ENCODE measurements at regions not wholly inside any gene's neighbourhood (a gene's known extent, or its start where the extent isn't known, plus 50 kb on each side); places are given as distances from the start of the nearest gene placed in this dataset.
A peak's percentile ranks its signal among the peaks of the same experiment; 100 is the strongest.

DNA sequence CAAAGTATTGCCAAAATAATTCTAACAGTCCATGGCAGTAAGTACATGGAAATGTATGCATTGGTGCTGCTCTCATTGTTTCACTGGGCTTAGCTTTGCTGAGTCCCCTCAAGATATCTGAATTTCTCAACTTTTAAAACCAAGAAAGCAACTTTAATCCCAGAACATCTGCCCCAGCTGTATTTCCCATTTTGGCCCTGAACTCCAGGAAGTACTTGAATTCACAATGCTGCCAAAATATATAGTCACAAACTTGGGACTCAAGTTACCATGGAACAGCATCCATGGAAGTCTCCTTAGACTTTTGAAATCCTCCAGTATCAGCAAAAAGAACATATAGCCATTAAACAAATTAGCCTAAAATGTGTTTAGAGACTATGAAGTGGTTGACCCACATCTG lies 78.5 kb upstream of the FLRT2 start:
- no peak for DNase-seq (ENCODE audit: low read depth in 1 of 2, low spot score in 1 of 2)
- ChIA-PET CTCF (interaction anchor here (1.7 kb wide), 1 partner anchor 14 kb away, joined by 3 read pairs; no protein-coding TSS in a partner anchor), POLR2A (no interaction called here)

DNA sequence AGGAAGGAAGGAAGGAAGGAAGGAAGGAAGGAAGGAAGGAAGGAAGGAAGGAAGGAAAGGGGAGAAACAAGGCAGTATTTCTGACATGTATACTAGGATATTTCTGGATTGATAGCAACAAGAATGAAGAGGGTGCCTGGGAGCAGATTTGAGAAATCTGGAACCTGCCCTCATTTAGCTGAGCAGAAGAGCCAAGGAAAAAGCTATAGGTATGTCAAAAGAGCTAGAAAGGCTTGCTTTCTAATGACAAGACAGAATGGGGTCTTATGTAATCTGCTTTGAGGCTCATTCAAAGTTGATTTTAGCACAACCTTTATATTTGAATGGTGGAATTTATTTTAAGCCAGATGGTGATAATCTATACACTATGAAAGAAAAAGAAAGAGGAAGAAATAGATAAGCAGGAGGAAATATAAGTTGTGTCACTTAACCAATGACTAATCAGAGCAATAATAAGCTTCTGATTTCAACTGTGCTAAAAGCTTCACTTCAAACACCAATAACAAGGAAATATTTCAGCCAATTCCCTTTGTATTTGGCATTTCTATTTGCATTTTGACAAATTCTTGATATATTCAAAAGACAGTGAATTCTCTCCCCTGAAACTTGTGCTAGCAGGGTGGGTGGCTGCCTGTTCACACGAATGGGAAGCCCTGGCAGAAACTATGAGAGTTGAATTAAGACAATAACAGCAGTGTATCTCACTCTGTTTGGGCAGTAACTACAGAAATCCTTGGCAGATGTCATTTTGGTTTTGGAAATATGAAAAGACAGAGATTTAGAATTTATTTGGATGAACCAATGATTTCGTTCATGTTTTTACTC lies 76.3 kb upstream of the FLRT2 start:
- no peak for DNase-seq (ENCODE audit: low read depth in 1 of 2, low spot score in 1 of 2)
- CTCF ChIA-PET, result no interaction called here
- POLR2A ChIA-PET, result no interaction called here
- H3K4me1 ChIP-seq, result peaks cover 11% of the 10 kb centered on the region
- TF ChIP-seq CHD2 (IDR thresholded peaks at IDR 0.05; ENCODE audit: low read length, partially characterized antibody) (no peak), MAFK (IDR thresholded peaks at IDR 0.05; ENCODE audit: partially characterized antibody) (no peak), EP300 (IDR thresholded peaks at IDR 0.05) (no peak), KDM5A (IDR thresholded peaks at IDR 0.05) (no peak), USF2 (IDR thresholded peaks at IDR 0.05) (no peak), CBX2 (IDR thresholded peaks at IDR 0.05; ENCODE audit: borderline replicate concordance, low read depth) (no peak), POLR2A (IDR thresholded peaks at IDR 0.05; ENCODE audit: low read length) (no peak), ELK1 (IDR thresholded peaks at IDR 0.05; ENCODE audit: low read depth, low read length) (no peak), CEBPB (IDR thresholded peaks at IDR 0.05) (no peak), NFE2L2 (conservative IDR thresholded peaks at IDR 0.05; ENCODE audit: low read length) (no peak), MYC (IDR thresholded peaks at IDR 0.05; ENCODE audit: borderline replicate concordance, low read length) (no peak), SMC3 (IDR thresholded peaks at IDR 0.05) (no peak), GATA3 (IDR thresholded peaks at IDR 0.05; ENCODE audit: borderline replicate concordance) (no peak), RAD21 (conservative IDR thresholded peaks at IDR 0.05 in 1 of 2, IDR thresholded peaks at IDR 0.05 in 1 of 2) (no peak), RNF2 (IDR thresholded peaks at IDR 0.05; ENCODE audit: borderline replicate concordance, low read depth) (no peak), CBX8 (IDR thresholded peaks at IDR 0.05) (no peak), HOXA7 (CRISPR knock-in tag; IDR thresholded peaks at IDR 0.05) (no peak), EHF (CRISPR knock-in tag; IDR thresholded peaks at IDR 0.05) (no peak)
- H3K4me2 ChIP-seq, result peak overlapping the region; percentile 34; the same call in 2 of the 3 replicates
- no peak overlapping the region for H3K27ac ChIP-seq
- no peaks in the 10 kb centered on the region for H3K9me3 ChIP-seq
- ATAC-seq, result no peak
- H3K4me3 ChIP-seq, result no peak overlapping the region
- 57% methylated on average over 2 of the region's 2 CpGs for WGBS (ENCODE audit: missing lambda C conversion rate)
- FAIRE-seq, result no peak

More for the DNA sequence above, 78.5 kb upstream of the FLRT2 start:
- Histone ChIP-seq H3K27ac (no peak overlapping the region), H3K9me3 (no peaks in the 10 kb centered on the region), H3K4me1 (peaks cover 11% of the 10 kb centered on the region), H3K4me3 (no peak overlapping the region), H3K4me2 (no peak overlapping the region)
- TF ChIP-seq JUN (IDR thresholded peaks at IDR 0.05) (no peak), HEYL (CRISPR knock-in tag; IDR thresholded peaks at IDR 0.05) (no peak), ZSCAN20 (CRISPR knock-in tag; IDR thresholded peaks at IDR 0.05) (no peak), E2F6 (IDR thresholded peaks at IDR 0.05; ENCODE audit: borderline replicate concordance, low read depth) (no peak), TP53 (CRISPR knock-in tag; IDR thresholded peaks at IDR 0.05) (no peak), RARB (CRISPR knock-in tag; IDR thresholded peaks at IDR 0.05) (no peak), FOSL2 (IDR thresholded peaks at IDR 0.05) (no peak), FOSL2 (CRISPR knock-in tag; IDR thresholded peaks at IDR 0.05) (no peak)
- ATAC-seq, result no peak
- FAIRE-seq, result no peak
